Chondrocyte (in vitro differentiated cells): ENCODE measurements at regions not wholly inside any gene's neighbourhood (a gene's known extent, or its start where the extent isn't known, plus 50 kb on each side); places are given as distances from the start of the nearest gene placed in this dataset.
A peak's percentile ranks its signal among the peaks of the same experiment; 100 is the strongest.
"Not testable (repeated sequence)": the region's sequence is repeated elsewhere in the genome, so short reads cannot be mapped to it uniquely, and the experiment has no call there.

Experiments used
- DNase-seq: peaks from one replicate; pipeline ENCODE4 v3.0.0; 2021; ENCODE audit warnings: mixed read lengths, low spot score
- H3K27ac Mint-ChIP-seq: one replicate; pipeline ENCODE4 v1.8.0; 2021; ENCODE audit warnings: mild to moderate bottlenecking, moderate library complexity, mixed read lengths; ENCODE audit not compliant: unreplicated experiment
- H3K27me3 Mint-ChIP-seq: 2 replicates; pipeline ENCODE4 v1.8.0; 2021; ENCODE audit warnings: low read depth, mixed read lengths
- H3K36me3 Mint-ChIP-seq: 2 replicates; pipeline ENCODE4 v1.8.0; 2021; ENCODE audit warnings: low read depth, mixed read lengths
- H3K4me1 Mint-ChIP-seq: 2 replicates; pipeline ENCODE4 v1.8.0; 2021; ENCODE audit warnings: low read depth, mild to moderate bottlenecking, mixed read lengths
- H3K4me3 Mint-ChIP-seq: one replicate; pipeline ENCODE4 v1.8.0; 2021; ENCODE audit warnings: mild to moderate bottlenecking, moderate library complexity, mixed read lengths; ENCODE audit not compliant: unreplicated experiment
- H3K9me3 Mint-ChIP-seq: 2 replicates; pipeline ENCODE4 v1.8.0; 2021; ENCODE audit warnings: low read depth, mixed read lengths
- TF ChIP-seq, protein P1 (sequence below): fragments of 200-600 bp; sonication (generic); IDR thresholded peaks from 2 replicates; pipeline ENCODE4 v1.5.0; 2021; ENCODE audit warnings: antibody characterized with exemption, mild to moderate bottlenecking, moderate library complexity

- not testable (repeated sequence) for H3K27me3 Mint-ChIP-seq, H3K4me3 Mint-ChIP-seq, H3K27ac Mint-ChIP-seq, H3K4me1 Mint-ChIP-seq, H3K36me3 Mint-ChIP-seq, DNase-seq
- H3K9me3 Mint-ChIP-seq, result peaks cover 41% of the 10 kb centered on the region
These were observed 796.8 kb upstream of the TPTE start for GRCh38 chr21:9724542-9724941.

GRCh38 chr21:9727187-9727586, 794.2 kb upstream of the TPTE start:
- not testable (repeated sequence) for H3K27ac Mint-ChIP-seq, DNase-seq, H3K4me1 Mint-ChIP-seq, H3K27me3 Mint-ChIP-seq, H3K4me3 Mint-ChIP-seq, H3K36me3 Mint-ChIP-seq
- H3K9me3 Mint-ChIP-seq, result peaks cover 38% of the 10 kb centered on the region

DNA sequence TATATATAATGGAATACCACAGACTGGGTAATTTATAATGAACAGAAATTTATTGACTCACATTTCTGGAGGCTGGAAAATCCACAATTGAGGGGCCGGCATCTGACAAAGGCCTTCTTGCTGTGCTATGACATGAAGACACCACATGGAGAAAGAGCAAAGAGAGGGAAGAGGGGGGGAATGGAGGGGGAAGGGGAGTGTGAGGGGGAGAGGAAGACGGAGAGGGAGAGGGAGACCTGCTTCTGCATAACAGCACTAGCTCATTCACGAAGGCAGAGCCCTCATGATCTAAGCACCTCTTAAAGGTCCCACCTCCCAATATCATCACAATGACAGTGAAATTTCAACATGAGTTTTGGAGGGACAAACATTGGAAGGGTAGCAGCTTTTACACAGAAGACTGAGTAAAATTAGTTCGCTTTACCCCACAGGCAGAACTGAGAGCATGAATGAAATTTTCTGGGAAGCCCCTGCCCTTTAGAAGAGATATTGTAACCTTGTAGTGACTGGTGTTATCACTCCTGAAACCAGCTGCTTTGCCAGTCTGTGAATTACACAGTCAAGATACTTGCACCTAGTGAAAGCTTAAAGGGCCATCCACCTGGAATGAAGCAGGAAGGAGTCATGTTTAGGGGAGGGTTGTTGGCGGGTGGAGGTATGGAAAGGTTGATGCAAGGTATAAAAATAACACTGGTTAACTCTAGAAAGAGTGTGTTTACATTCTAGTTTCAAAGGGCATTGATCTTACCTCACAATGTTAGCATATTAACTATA, 793.0 kb upstream of the TPTE start:
- not testable (repeated sequence) for DNase-seq, H3K4me3 Mint-ChIP-seq, H3K27ac Mint-ChIP-seq, H3K4me1 Mint-ChIP-seq, H3K27me3 Mint-ChIP-seq, H3K36me3 Mint-ChIP-seq
- H3K9me3 Mint-ChIP-seq, result peaks cover 38% of the 10 kb centered on the region

DNA sequence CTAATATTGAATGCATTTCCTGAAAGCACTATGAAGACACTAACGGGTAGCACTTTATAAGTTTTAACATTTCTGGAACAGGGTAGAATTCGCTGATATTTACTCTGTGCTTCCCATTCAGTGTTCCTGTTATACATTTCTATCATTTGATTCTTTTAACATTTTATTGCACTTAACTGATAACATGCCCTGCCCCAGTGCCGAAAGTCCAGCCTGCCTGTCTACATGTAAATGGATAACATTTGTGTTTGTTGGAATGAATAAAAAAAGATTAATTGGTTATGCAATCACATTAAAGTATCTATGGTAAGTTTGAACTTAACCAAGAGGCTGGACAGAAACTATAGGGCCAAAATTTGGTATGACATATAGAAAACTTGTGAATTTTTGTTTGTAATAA, 790.5 kb upstream of the TPTE start:
- Mint-ChIP-seq H3K4me1 (no peaks in the 10 kb centered on the region), H3K27me3 (no peaks in the 10 kb centered on the region), H3K27ac (no peak overlapping the region), H3K9me3 (peaks cover 26% of the 10 kb centered on the region), H3K4me3 (no peak overlapping the region), H3K36me3 (no peaks in the 10 kb centered on the region)
- DNase-seq, result no peak
- TF ChIP-seq, protein P1, sequence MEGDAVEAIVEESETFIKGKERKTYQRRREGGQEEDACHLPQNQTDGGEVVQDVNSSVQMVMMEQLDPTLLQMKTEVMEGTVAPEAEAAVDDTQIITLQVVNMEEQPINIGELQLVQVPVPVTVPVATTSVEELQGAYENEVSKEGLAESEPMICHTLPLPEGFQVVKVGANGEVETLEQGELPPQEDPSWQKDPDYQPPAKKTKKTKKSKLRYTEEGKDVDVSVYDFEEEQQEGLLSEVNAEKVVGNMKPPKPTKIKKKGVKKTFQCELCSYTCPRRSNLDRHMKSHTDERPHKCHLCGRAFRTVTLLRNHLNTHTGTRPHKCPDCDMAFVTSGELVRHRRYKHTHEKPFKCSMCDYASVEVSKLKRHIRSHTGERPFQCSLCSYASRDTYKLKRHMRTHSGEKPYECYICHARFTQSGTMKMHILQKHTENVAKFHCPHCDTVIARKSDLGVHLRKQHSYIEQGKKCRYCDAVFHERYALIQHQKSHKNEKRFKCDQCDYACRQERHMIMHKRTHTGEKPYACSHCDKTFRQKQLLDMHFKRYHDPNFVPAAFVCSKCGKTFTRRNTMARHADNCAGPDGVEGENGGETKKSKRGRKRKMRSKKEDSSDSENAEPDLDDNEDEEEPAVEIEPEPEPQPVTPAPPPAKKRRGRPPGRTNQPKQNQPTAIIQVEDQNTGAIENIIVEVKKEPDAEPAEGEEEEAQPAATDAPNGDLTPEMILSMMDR, result no peak

GRCh38 chr21:9731317-9731716, 790.1 kb upstream of the TPTE start:
- H3K4me1 Mint-ChIP-seq, H3K36me3 Mint-ChIP-seq, H3K4me3 Mint-ChIP-seq, H3K27ac Mint-ChIP-seq, H3K27me3 Mint-ChIP-seq, DNase-seq: not testable (repeated sequence)
- peaks cover 25% of the 10 kb centered on the region for H3K9me3 Mint-ChIP-seq

- peaks cover 14% of the 10 kb centered on the region for H3K9me3 Mint-ChIP-seq
These were observed 788.8 kb upstream of the TPTE start for GRCh38 chr21:9732605-9733004.

DNA sequence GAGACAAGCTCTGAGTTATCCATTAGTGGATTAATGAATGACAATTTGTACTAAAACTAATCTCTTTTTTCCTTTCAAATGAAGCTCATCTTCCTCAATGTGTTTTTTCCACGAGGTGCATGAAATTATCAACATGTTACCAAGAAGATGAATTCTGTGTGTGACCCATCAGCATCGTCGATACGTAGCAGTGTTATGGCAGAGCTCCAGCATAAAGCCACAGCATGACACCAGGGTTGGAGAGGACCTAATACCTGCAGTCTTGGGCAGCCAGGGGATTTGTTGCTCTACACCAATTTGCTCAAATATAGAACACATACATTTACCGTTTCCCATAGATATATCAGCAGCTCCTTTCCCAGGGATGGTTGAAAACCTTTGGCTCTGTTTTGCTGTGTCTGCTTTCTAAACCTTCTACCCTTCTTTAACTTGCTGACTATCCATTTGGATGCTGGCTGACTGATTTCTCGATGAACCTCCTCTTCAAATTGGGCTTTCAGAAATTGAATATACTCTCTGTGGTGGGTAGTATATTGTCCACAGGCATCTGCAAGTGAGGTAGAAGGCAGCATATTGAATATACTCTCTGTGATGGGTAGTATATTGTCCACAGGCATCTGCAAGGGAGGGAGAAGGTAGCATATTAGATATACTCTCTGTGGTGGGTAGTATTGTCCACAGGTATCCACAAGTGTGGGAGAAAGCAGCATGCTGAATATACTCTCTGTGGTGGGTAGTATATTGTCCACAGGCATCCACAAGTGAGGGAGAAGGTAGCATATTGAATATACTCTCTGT, 787.4 kb upstream of the TPTE start:
- not testable (repeated sequence) for H3K4me3 Mint-ChIP-seq, H3K27me3 Mint-ChIP-seq, H3K4me1 Mint-ChIP-seq, H3K36me3 Mint-ChIP-seq, H3K27ac Mint-ChIP-seq, DNase-seq
- H3K9me3 Mint-ChIP-seq, result peaks cover 10% of the 10 kb centered on the region

More at GRCh38 chr21:9732605-9733004, 788.8 kb upstream of the TPTE start:
- not testable (repeated sequence) for H3K36me3 Mint-ChIP-seq, H3K4me1 Mint-ChIP-seq, H3K27ac Mint-ChIP-seq, H3K4me3 Mint-ChIP-seq, DNase-seq, H3K27me3 Mint-ChIP-seq

DNA sequence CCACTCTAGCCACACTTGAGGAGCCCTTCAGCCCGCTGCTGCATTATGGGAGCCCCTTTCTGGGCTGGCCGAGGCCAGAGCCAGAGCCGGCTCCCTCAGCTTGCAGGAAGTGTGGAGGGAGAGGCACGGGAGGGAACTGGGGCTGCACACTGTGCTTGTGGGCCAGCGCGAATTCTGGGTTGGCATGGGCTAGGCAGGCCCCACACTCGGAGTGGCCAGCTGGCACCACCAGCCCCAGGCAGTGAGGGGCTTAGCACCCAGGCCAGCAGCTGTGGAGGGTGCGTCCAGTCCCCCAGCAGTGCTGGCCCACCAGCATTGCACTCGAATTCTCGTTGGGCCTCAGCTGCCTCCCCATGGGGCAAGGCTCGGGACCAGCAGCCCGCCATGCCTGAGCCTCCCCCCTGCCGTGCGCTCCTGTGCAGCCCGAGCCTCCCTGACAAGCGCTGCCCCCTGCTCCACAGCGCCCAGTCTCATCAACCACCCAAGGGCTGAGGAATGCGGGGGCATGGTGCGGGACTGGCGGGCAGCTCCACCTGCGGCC, 785.9 kb upstream of the TPTE start:
- H3K4me1 Mint-ChIP-seq, result no peaks in the 10 kb centered on the region
- peak; percentile 98 for DNase-seq
- TF ChIP-seq, protein P1, result no peak
- peaks cover 23% of the 10 kb centered on the region for H3K9me3 Mint-ChIP-seq
- no peaks in the 10 kb centered on the region for H3K27me3 Mint-ChIP-seq
- H3K4me3 Mint-ChIP-seq, result no peak overlapping the region
- H3K36me3 Mint-ChIP-seq, result peaks cover 2% of the 10 kb centered on the region
- H3K27ac Mint-ChIP-seq, result no peak overlapping the region

- peaks cover 37% of the 10 kb centered on the region for H3K9me3 Mint-ChIP-seq
- not testable (repeated sequence) for H3K27me3 Mint-ChIP-seq, H3K36me3 Mint-ChIP-seq, H3K4me1 Mint-ChIP-seq, H3K27ac Mint-ChIP-seq, DNase-seq, H3K4me3 Mint-ChIP-seq
These were observed 784.1 kb upstream of the TPTE start for GRCh38 chr21:9737301-9737700.

DNA sequence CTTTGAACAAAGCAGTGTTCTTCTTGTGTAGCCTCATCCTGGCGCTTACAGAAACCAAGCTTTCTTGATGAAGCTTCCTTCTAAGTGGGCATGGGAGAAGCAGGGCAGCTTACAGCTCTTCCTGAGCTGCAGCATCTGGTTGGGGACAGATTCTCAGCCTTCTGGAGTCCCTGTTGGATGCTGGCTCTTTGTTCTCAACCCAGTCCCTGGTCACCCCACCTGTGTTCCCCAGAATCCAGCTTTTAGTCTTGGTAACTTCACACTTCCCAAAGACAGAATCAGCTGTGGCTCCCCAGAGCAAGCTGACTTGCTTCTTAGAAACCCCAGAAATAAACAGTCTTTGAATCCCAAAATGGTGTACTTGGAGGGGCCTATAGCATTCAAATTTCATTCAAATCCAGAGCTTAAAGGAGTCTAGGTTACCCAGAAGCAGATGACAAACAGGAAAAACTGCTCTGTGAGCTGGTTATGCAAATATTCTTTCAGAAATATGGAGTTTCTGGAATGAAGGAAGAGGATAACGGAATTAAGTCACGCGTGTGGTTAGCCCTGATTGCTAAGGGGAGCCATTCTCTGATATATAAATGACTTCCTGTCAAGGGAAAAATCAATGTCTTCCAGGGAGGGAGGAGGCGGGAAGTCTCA, 783.4 kb upstream of the TPTE start:
- H3K4me1 Mint-ChIP-seq, H3K36me3 Mint-ChIP-seq, DNase-seq, H3K27ac Mint-ChIP-seq, H3K4me3 Mint-ChIP-seq, H3K27me3 Mint-ChIP-seq: not testable (repeated sequence)
- peaks cover 40% of the 10 kb centered on the region for H3K9me3 Mint-ChIP-seq
